IMR-90 (cell line): ENCODE measurements at regions not wholly inside any gene's neighbourhood (a gene's known extent, or its start where the extent isn't known, plus 50 kb on each side); places are given as distances from the start of the nearest gene placed in this dataset.

Experiments
- ATAC-seq: fragments of 200-7000 bp; cut with Tn5 transposase; 2 replicates; pipeline ENCODE4 v1.9.1; 2020; ENCODE audit warnings: low read depth, mild to moderate bottlenecking, moderate library complexity
- BruUV-seq: library from RNA; stranded (reverse); fragments of 400-500 nt; replicated peaks from 2 replicates; lab custom pipeline; 2021; lab: Mats Ljungman, UMichigan
- CTCF ChIA-PET: fragments of 300-600 bp; formaldehyde crosslinking; extraction: SDS; loops from one replicate; lab custom pipeline; 2021; ENCODE audit warnings: antibody characterized with exemption; lab: Yijun Ruan, JAX
- POLR2A ChIA-PET: fragments of 300-600 bp; sonication (Branson Sonifier 250); formaldehyde crosslinking; loops from one replicate; lab custom pipeline; 2022; ENCODE audit warnings: antibody characterized with exemption; ENCODE audit not compliant: unreplicated experiment; lab: Charles Lee
- DNase-seq: peaks from one replicate; pipeline ENCODE4 v3.0.0; 2013
- H2AFZ ChIP-seq: replicated peaks from 2 replicates; pipeline ENCODE3; 2013; ENCODE audit warnings: low read length, mild to moderate bottlenecking; ENCODE audit not compliant: poor library complexity
- H2AK5ac ChIP-seq: 2 replicates; pipeline ENCODE4 v1.6.1; 2013; ENCODE audit warnings: low read depth, low read length, inconsistent platforms
- H2AK9ac ChIP-seq: replicated peaks from 2 replicates; pipeline ENCODE3; 2013; ENCODE audit warnings: mild to moderate bottlenecking, low read depth, low read length, moderate library complexity; ENCODE audit not compliant: poor library complexity
- H2BK120ac ChIP-seq: 2 replicates; pipeline ENCODE4 v1.6.1; 2013; ENCODE audit warnings: low read depth, low read length, inconsistent platforms
- H2BK15ac ChIP-seq: 3 replicates; pipeline ENCODE4 v1.6.1; 2013; ENCODE audit warnings: low read depth, low read length, inconsistent platforms
- H2BK20ac ChIP-seq: 2 replicates; pipeline ENCODE4 v1.6.1; 2013; ENCODE audit warnings: low read depth, mild to moderate bottlenecking, inconsistent platforms, low read length, moderate library complexity
- H2BK5ac ChIP-seq: 2 replicates; pipeline ENCODE4 v1.6.1; 2013; ENCODE audit warnings: mild to moderate bottlenecking, low read depth, low read length, inconsistent platforms; ENCODE audit not compliant: poor library complexity, severe bottlenecking
- H3K14ac ChIP-seq: replicated peaks from 2 replicates; pipeline ENCODE4 v1.6.1; 2013; ENCODE audit warnings: low read depth, low read length, inconsistent platforms
- H3K18ac ChIP-seq: 2 replicates; pipeline ENCODE4 v1.6.1; 2013; ENCODE audit warnings: low read depth, low read length, control low read depth
- H3K23ac ChIP-seq: 2 replicates; pipeline ENCODE4 v1.6.1; 2013; ENCODE audit warnings: low read depth, low read length, inconsistent platforms
- H3K27ac ChIP-seq: 2 replicates; pipeline ENCODE4 v1.5.1; 2013; ENCODE audit warnings: mild to moderate bottlenecking, control low read depth, low read length; ENCODE audit not compliant: insufficient read depth
- H3K27me3 ChIP-seq: 2 replicates; pipeline ENCODE4 v1.6.1; 2013; ENCODE audit warnings: low read length; ENCODE audit not compliant: control insufficient read depth, insufficient read depth
- H3K36me3 ChIP-seq: 2 replicates; pipeline ENCODE4 v1.6.1; 2013; ENCODE audit warnings: low read length, mixed read lengths; ENCODE audit not compliant: control insufficient read depth, insufficient read depth
- H3K4ac ChIP-seq: 2 replicates; pipeline ENCODE4 v1.6.1; 2013; ENCODE audit warnings: low read depth, low read length, inconsistent platforms
- H3K4me1 ChIP-seq: 2 replicates; pipeline ENCODE4 v1.6.1; 2013; ENCODE audit warnings: low read length, mixed read lengths; ENCODE audit not compliant: control insufficient read depth, insufficient read depth
- H3K4me2 ChIP-seq: 2 replicates; pipeline ENCODE4 v1.6.1; 2013; ENCODE audit warnings: low read depth, mild to moderate bottlenecking, control low read depth, low read length, moderate library complexity
- H3K4me3 ChIP-seq: 2 replicates; pipeline ENCODE4 v1.5.1; 2013; ENCODE audit warnings: low read depth, mild to moderate bottlenecking, control low read depth, low read length, moderate library complexity; ENCODE audit not compliant: insufficient read depth
- H3K56ac ChIP-seq: 2 replicates; pipeline ENCODE4 v1.6.1; 2013; ENCODE audit warnings: low read length, inconsistent platforms; ENCODE audit not compliant: insufficient read depth; ENCODE audit errors: extremely low read depth
- H3K79me1 ChIP-seq, 2 experiments: 2 replicates each; pipeline ENCODE4 v1.6.1; 2013; ENCODE audit warnings: low read length in 2 of 2, inconsistent platforms in 1 of 2, low read depth in 1 of 2
- H3K9ac ChIP-seq: 2 replicates; pipeline ENCODE4 v1.6.1; 2013; ENCODE audit warnings: low read depth, low read length, control low read depth
- H3K9me1 ChIP-seq: 2 replicates; pipeline ENCODE4 v1.6.1; 2013; ENCODE audit warnings: low read length, inconsistent platforms; ENCODE audit not compliant: insufficient read depth
- H3K9me3 ChIP-seq: 2 replicates; pipeline ENCODE4 v1.6.1; 2013; ENCODE audit warnings: low read length; ENCODE audit not compliant: control insufficient read depth, insufficient read depth
- H4K20me1 ChIP-seq: 2 replicates; pipeline ENCODE4 v1.6.1; 2013; ENCODE audit warnings: low read length, inconsistent platforms; ENCODE audit not compliant: insufficient read depth
- H4K5ac ChIP-seq: 2 replicates; pipeline ENCODE4 v1.6.1; 2013; ENCODE audit warnings: mild to moderate bottlenecking, low read depth, low read length, control low read depth
- H4K8ac ChIP-seq, 2 experiments: 2 replicates each; pipeline ENCODE4 v1.6.1; 2013; ENCODE audit warnings: low read depth in 2 of 2, low read length in 2 of 2, control low read depth in 1 of 2, inconsistent platforms in 1 of 2
- H4K91ac ChIP-seq: 2 replicates; pipeline ENCODE4 v1.6.1; 2013; ENCODE audit warnings: low read depth, low read length, inconsistent platforms; ENCODE audit not compliant: insufficient read depth
- BHLHE40 ChIP-seq: fragments of 150-350 bp; IDR thresholded peaks from 2 replicates; pipeline ENCODE4 v1.6.1; 2016; ENCODE audit warnings: mild to moderate bottlenecking, low read depth, low read length
- CEBPB ChIP-seq: IDR thresholded peaks from 2 replicates; pipeline ENCODE4 v1.6.1; 2012; ENCODE audit warnings: low read depth, low read length, improper control_type of control experiment
- CTCF ChIP-seq: conservative IDR thresholded peaks from 2 replicates; pipeline ENCODE4 v1.5.1; 2012; ENCODE audit warnings: mild to moderate bottlenecking, low read depth, low read length, improper control_type of control experiment
- ELK1 ChIP-seq: fragments of 150-350 bp; IDR thresholded peaks from 2 replicates; pipeline ENCODE4 v1.6.1; 2016; ENCODE audit warnings: low read depth, mild to moderate bottlenecking, low read length, moderate library complexity, borderline replicate concordance
- MAFK ChIP-seq: IDR thresholded peaks from 2 replicates; pipeline ENCODE4 v1.6.1; 2012; ENCODE audit warnings: low read depth, low read length, improper control_type of control experiment
- MAZ ChIP-seq: IDR thresholded peaks from 2 replicates; pipeline ENCODE4 v1.6.1; 2012; ENCODE audit warnings: low read depth, mild to moderate bottlenecking, low read length, improper control_type of control experiment, moderate library complexity, borderline replicate concordance
- MXI1 ChIP-seq: IDR thresholded peaks from 2 replicates; pipeline ENCODE4 v1.6.1; 2012; ENCODE audit warnings: low read depth, mild to moderate bottlenecking, low read length, moderate library complexity, borderline replicate concordance
- POLR2A ChIP-seq: IDR thresholded peaks from 2 replicates; pipeline ENCODE4 v1.6.1; 2012; ENCODE audit warnings: mild to moderate bottlenecking, low read depth, low read length
- RAD21 ChIP-seq: IDR thresholded peaks from 2 replicates; pipeline ENCODE4 v1.6.1; 2012; ENCODE audit warnings: low read length, improper control_type of control experiment
- RCOR1 ChIP-seq: IDR thresholded peaks from 2 replicates; pipeline ENCODE4 v1.6.1; 2012; ENCODE audit warnings: mild to moderate bottlenecking, low read length, improper control_type of control experiment; ENCODE audit not compliant: insufficient replicate concordance
- USF2 ChIP-seq: fragments of 150-350 bp; IDR thresholded peaks from 2 replicates; pipeline ENCODE4 v1.6.1; 2017; ENCODE audit warnings: mild to moderate bottlenecking, antibody characterized with exemption, low read length, low read depth
- WGBS, 2 experiments: methylation state at CpG; one replicate each; pipeline versions ENCODE4 v1.1.5 to v1.1.7; 2013; ENCODE audit warnings: missing lambda C conversion rate in 2 of 2; ENCODE audit not compliant: insufficient read length in 1 of 2; ENCODE audit errors: extremely low coverage in 2 of 2; 5-methylcytosine and 5-hydroxymethylcytosine counted together
- dilution Hi-C: fragments of 300-500 bp; cut with HindIII; formaldehyde crosslinking; loops from one replicate; pipeline ENCODE4 v1.14.3; 2018; ENCODE audit warnings: low sequenced_read_pairs; ENCODE audit not compliant: unreplicated experiment
- in situ Hi-C: fragments of 300-500 bp; cut with MboI; formaldehyde crosslinking; loops from 3 replicates; pipeline ENCODE4 v1.14.3; 2019; ENCODE audit warnings: low sequenced_read_pairs, inconsistent platforms, mixed read lengths
- intact Hi-C: fragments of 100-400 bp; cut with micrococcal nuclease; formaldehyde crosslinking; loops from 2 replicates; pipeline ENCODE4 v1.10.0; 2022

- Histone ChIP-seq H2BK15ac (no peak overlapping the region), H2AFZ (no peak overlapping the region), H3K23ac (no peak overlapping the region), H3K79me1 (no peaks in the 10 kb centered on the region), H2BK20ac (no peak overlapping the region), H4K8ac (no peak overlapping the region), H3K4me1 (no peaks in the 10 kb centered on the region), H3K9ac (no peak overlapping the region), H2AK5ac (no peak overlapping the region), H2AK9ac (no peak overlapping the region), H3K4ac (no peak overlapping the region), H4K91ac (no peak overlapping the region), H3K18ac (no peak overlapping the region), H4K20me1 (no peaks in the 10 kb centered on the region), H3K4me2 (no peak overlapping the region), H2BK5ac (no peak overlapping the region), H4K5ac (no peak overlapping the region), H3K27me3 (no peaks in the 10 kb centered on the region; the same call in 1 of the 2 replicates), H3K4me3 (no peak overlapping the region), H3K9me1 (no peaks in the 10 kb centered on the region), H3K9me3 (no peaks in the 10 kb centered on the region), H2BK120ac (no peak overlapping the region), H3K27ac (no peak overlapping the region), H3K56ac (no peak overlapping the region), H3K14ac (no peak overlapping the region), H3K36me3 (no peaks in the 10 kb centered on the region)
- TF ChIP-seq USF2 (no peak), MAFK (no peak), RCOR1 (no peak), POLR2A (no peak), MXI1 (no peak), RAD21 (no peak), BHLHE40 (no peak), ELK1 (no peak), CTCF (no peak), MAZ (no peak), CEBPB (no peak)
- 80% methylated on average over 2 of the region's 8 CpGs; no CpG with 5 or more reads in 1 of the 2 experiments for WGBS, 2 experiments
- dilution Hi-C loops (no loop called here), intact Hi-C loops (no loop called here), in situ Hi-C loops (no loop called here)
- ChIA-PET POLR2A (no interaction called here), CTCF (no interaction called here)
- DNase-seq (no peak), ATAC-seq (no peak)
- no TSS peak for BruUV-seq
These were observed 596.1 kb downstream of the PTPRU start for GRCh38 chr1:29832471-29832870.
